GM12874 (cell line): ENCODE measurements at regions not wholly inside any gene's neighbourhood (a gene's known extent, or its start where the extent isn't known, plus 50 kb on each side); places are given as distances from the start of the nearest gene placed in this dataset.

Source experiments
- TF ChIP-seq, protein P1 (sequence below): IDR thresholded peaks from 2 replicates; pipeline ENCODE4 v1.5.1; 2011; ENCODE audit warnings: low read depth, mild to moderate bottlenecking, control low read depth, low read length, moderate library complexity; ENCODE audit not compliant: insufficient read depth

DNA sequence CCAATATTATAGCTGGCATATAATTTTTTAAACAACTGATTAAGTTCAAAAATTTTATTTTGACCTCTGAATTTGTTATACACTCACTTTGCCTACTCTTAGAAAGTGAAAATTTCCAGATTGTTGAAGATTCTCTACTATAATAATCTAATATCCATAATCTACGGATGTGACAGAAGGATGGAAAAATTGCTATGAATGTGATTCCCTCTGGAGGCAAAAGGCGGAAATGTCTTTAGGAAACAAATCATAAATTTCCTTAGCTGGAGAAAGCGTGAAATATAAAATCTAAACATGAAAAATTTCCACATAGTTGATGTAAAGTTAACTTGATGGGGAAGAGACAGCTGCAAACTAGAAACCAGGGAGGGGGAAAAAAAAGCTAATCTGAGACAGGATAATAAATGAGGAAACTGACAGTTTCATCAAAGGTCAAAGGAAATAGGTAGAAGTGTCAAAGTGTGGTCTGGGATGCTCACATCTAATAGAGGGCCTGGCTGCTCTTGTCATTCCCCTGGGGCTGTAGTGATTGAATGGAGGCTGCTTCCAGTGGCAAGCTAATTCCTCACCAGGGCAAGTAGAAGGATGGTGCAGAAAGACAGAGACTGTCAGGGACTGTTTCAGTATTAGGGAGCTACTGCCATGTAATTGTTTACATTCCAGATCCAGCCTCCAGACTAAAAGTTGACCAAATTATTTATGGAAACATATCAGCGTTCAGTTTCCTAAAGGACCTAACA is 264.5 kb downstream of the SDHAF3 start:
- TF ChIP-seq, protein P1, sequence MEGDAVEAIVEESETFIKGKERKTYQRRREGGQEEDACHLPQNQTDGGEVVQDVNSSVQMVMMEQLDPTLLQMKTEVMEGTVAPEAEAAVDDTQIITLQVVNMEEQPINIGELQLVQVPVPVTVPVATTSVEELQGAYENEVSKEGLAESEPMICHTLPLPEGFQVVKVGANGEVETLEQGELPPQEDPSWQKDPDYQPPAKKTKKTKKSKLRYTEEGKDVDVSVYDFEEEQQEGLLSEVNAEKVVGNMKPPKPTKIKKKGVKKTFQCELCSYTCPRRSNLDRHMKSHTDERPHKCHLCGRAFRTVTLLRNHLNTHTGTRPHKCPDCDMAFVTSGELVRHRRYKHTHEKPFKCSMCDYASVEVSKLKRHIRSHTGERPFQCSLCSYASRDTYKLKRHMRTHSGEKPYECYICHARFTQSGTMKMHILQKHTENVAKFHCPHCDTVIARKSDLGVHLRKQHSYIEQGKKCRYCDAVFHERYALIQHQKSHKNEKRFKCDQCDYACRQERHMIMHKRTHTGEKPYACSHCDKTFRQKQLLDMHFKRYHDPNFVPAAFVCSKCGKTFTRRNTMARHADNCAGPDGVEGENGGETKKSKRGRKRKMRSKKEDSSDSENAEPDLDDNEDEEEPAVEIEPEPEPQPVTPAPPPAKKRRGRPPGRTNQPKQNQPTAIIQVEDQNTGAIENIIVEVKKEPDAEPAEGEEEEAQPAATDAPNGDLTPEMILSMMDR: no peak

DNA sequence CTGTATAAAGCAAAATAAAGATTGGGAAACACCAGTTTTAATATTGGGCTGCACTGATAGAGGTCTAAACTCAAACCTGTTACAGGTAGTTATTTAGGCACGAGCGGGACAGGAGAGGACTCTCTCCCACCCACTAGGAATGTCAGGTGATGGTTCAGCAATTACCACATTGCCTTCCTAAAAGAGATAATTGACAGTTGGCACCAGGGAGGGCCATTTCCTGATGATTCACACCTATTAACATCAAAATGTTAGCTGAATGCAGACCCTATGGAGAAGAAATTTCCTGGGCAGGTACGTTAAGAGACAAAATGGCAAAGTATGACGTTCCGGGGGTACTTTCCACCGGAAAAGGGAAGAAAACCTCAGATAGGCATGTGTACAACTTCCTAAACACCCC is 272.6 kb downstream of the SDHAF3 start:
- TF ChIP-seq, protein P1: no peak

DNA sequence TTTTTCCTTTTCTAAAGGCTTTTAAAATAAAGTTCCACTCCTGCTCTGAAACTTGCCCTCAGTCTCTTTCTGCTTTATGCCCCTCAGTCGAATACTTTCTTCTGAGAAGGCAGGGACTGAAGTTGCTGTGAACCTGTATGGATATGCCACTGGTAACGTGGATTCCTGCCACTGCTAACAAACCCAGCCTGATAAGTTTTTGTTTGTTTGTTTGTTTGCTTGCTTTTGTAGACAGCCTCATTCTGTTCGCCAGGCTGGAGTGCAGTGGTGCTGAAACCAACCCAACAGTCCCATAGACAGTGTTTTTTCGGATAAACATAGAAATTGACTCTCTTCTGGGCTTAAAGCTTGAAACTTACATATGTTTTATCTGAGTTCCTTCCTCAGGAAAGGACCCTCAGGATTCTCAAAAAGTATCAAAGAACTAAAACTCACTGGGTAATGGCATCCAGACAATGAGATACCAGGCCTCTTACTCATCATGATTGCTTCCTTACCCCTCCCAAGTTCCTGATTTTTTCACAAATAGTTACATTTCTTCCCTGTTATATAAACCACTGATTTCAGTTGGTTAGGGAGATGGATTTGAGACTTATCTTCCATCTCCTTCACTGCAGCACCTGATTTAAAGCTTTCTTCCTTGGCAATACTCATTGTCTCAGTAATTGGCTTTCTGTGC is 273.6 kb downstream of the SDHAF3 start:
- TF ChIP-seq, protein P1: no peak

DNA sequence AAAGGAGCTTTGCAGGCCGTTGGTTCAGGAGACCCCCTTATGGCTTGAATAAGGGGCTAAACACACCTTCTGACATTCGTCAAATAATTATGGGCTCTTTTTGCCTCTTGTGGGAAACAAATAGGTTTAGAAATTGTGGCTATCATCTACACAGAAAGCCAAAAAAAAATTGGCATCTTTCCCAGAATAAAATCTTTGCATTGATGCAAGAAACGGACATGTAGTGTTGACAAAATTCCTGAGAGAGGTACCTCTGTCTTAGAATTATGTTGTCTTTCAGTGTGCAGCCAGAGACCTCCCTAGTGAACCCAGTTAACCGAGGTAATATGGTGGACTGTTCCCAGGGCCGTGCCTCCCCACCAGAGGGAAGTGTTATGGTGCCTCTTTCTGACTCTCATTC is 283.9 kb downstream of the SDHAF3 start:
- TF ChIP-seq, protein P1: no peak

DNA sequence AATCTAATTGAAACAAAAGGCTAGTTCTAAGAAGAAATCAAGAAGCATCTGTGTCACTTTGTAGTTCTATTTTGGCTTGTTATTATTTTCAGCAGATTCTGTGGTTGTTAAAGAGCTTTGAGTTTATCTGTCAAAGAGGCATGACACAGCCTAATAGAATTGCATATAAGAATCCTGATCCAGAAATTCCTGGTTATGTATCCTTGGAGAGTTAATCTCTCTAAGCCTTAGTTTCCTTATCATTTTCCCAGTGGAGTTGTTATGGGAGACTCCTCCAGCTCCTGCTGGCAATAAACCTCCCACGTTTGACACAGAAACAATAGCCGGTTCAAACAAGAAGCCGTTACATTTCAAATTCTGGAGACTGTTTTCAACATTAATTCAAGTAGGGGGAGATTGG is 288.3 kb downstream of the SDHAF3 start:
- TF ChIP-seq, protein P1: no peak

DNA sequence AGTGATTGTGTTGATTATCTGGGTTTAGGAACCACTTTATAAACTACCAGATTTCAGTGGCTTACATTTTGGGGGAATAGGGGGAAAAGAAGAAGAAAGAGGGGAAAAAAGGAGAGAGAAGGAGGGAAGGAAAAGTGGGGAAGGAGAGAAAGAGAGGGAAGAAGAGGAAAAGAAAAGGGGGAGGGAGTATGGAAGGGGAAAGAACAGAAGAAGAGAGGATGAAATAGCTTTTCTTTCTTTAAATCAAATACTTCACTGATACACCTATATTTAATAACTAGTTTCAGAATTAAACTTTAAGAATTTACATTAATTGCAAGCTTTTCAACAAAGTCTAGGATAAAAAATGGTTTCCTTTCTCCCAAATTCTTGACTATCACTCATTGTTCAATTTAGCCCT is 289.6 kb downstream of the SDHAF3 start:
- TF ChIP-seq, protein P1: no peak

DNA sequence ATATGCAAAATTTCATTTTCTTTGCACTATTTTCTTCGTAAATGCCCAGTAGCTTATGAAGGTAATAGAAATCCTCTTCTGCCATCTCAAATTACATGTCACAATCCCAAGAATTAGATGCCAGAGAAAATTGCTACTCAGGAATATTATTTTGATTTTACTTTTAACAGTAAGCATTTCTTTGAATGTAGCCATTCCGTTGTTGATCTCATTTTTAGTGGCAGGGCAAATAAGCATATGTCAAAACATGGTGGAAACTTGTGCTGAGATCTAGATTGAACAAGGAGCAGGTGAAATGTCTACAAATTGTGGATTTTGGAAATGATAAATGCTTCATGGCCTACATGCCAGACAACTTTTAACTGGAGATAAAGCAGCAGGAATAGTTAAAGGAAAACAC is 291.8 kb downstream of the SDHAF3 start:
- TF ChIP-seq, protein P1: no peak
